Naive thymus-derived CD4-positive, alpha-beta T cell (primary cell): ENCODE measurements at regions not wholly inside any gene's neighbourhood (a gene's known extent, or its start where the extent isn't known, plus 50 kb on each side); places are given as distances from the start of the nearest gene placed in this dataset.

ENCODE experiments used
- ATAC-seq: fragments of 150-1000 bp; cut with Tn5 transposase; 2 replicates; pipeline ENCODE4 v1.10.0; 2021; ENCODE audit warnings: mild to moderate bottlenecking, moderate library complexity
- CTCF ChIA-PET: fragments of 350-600 bp; sonication (Branson Sonifier 250); formaldehyde crosslinking; loops from one replicate; lab custom pipeline; 2021; ENCODE audit warnings: antibody characterized with exemption; lab: Charles Lee
- POLR2A ChIA-PET: fragments of 350-600 bp; sonication (Branson Sonifier 250); formaldehyde crosslinking; loops from one replicate; lab custom pipeline; 2021; ENCODE audit warnings: antibody characterized with exemption, inconsistent platforms; lab: Charles Lee
- DNase-seq, 9 donors: peaks; one replicate each; pipeline versions ENCODE4 v3.0.0 to v3.0.0-alpha.2; 2020 to 2022; ENCODE audit warnings: mixed read lengths in 1 of 9
- H3K27ac ChIP-seq: one replicate; pipeline ENCODE4 v1.7.0; 2013; ENCODE audit warnings: mild to moderate bottlenecking, low read depth, low read length, moderate library complexity
- H3K27me3 ChIP-seq, 2 donors: one replicate each; pipeline ENCODE4 v1.7.0; 2013; ENCODE audit warnings: low read length in 2 of 2, mild to moderate bottlenecking in 2 of 2, moderate library complexity in 2 of 2; ENCODE audit not compliant: control insufficient read depth in 2 of 2, insufficient read depth in 2 of 2
- H3K36me3 ChIP-seq, 3 experiments: 1 replicate in 2 of 3; 2 replicates in 1 of 3; pipeline ENCODE4 v1.7.0; 2013; ENCODE audit warnings: low read length in 3 of 3, mild to moderate bottlenecking in 3 of 3, moderate library complexity in 1 of 3; ENCODE audit not compliant: insufficient read depth in 3 of 3, control insufficient read depth in 2 of 3
- H3K4me1 ChIP-seq, 2 donors: one replicate each; pipeline ENCODE4 v1.7.0; 2013; ENCODE audit warnings: low read length in 2 of 2, mild to moderate bottlenecking in 2 of 2, moderate library complexity in 1 of 2; ENCODE audit not compliant: control insufficient read depth in 2 of 2, insufficient read depth in 2 of 2
- H3K4me3 ChIP-seq: 2 replicates; pipeline ENCODE4 v1.7.0; 2013; ENCODE audit warnings: mild to moderate bottlenecking, low read length
- H3K9me3 ChIP-seq, 3 experiments: 1 replicate in 2 of 3; 2 replicates in 1 of 3; pipeline ENCODE4 v1.7.0; 2013; ENCODE audit warnings: low read length in 3 of 3; ENCODE audit not compliant: control insufficient read depth in 2 of 3
- H3K27ac Mint-ChIP-seq, 9 donors: one replicate each; pipeline ENCODE4 v1.8.0; 2020 to 2022; ENCODE audit warnings: mixed read lengths in 9 of 9, mild to moderate bottlenecking in 8 of 9, moderate library complexity in 5 of 9, inconsistent platforms in 2 of 9
- H3K27me3 Mint-ChIP-seq, 5 donors: one replicate each; pipeline ENCODE4 v1.8.0; 2021 to 2022; ENCODE audit warnings: mixed read lengths in 5 of 5, mild to moderate bottlenecking in 1 of 5
- H3K36me3 Mint-ChIP-seq, 5 donors: one replicate each; pipeline ENCODE4 v1.8.0; 2020 to 2022; ENCODE audit warnings: mixed read lengths in 5 of 5, mild to moderate bottlenecking in 3 of 5, inconsistent platforms in 1 of 5
- H3K4me1 Mint-ChIP-seq, 7 donors: one replicate each; pipeline ENCODE4 v1.8.0; 2020 to 2022; ENCODE audit warnings: mixed read lengths in 7 of 7, mild to moderate bottlenecking in 3 of 7, inconsistent platforms in 1 of 7
- H3K4me3 Mint-ChIP-seq, 10 donors: one replicate each; pipeline ENCODE4 v1.8.0; 2020 to 2022; ENCODE audit warnings: mild to moderate bottlenecking in 10 of 10, mixed read lengths in 10 of 10, moderate library complexity in 6 of 10, inconsistent platforms in 2 of 10
- H3K9me3 Mint-ChIP-seq, 11 donors: one replicate each; pipeline ENCODE4 v1.8.0; 2020 to 2022; ENCODE audit warnings: mixed read lengths in 11 of 11, mild to moderate bottlenecking in 4 of 11, inconsistent platforms in 1 of 11, moderate library complexity in 1 of 11
- intact Hi-C, 2 donors: fragments of 100-400 bp; cut with micrococcal nuclease; formaldehyde crosslinking; loops; one replicate each; pipeline ENCODE4 v1.15.1; 2023

- ChIA-PET POLR2A (no interaction called here), CTCF (no interaction called here)
- H3K4me3 ChIP-seq: no peak overlapping the region
- H3K4me1 Mint-ChIP-seq: peaks cover 0 to 3% (median 0%) of the 10 kb centered on the region in 7 donors
- no peak overlapping the region for H3K4me3 Mint-ChIP-seq
- no peaks in the 10 kb centered on the region for H3K9me3 ChIP-seq
- peaks cover 0 to 6% (median 0%) of the 10 kb centered on the region in 11 donors for H3K9me3 Mint-ChIP-seq
- no peak overlapping the region for H3K27ac Mint-ChIP-seq
- no peaks in the 10 kb centered on the region for H3K27me3 ChIP-seq
- intact Hi-C loops: no loop called here
- no peaks in the 10 kb centered on the region for H3K36me3 ChIP-seq
- H3K4me1 ChIP-seq: no peaks in the 10 kb centered on the region
- H3K36me3 Mint-ChIP-seq: no peaks in the 10 kb centered on the region
- H3K27ac ChIP-seq: no peak overlapping the region
- ATAC-seq: no peak
- H3K27me3 Mint-ChIP-seq: peaks cover 0 to 26% (median 20%) of the 10 kb centered on the region in 5 donors
- no peak for DNase-seq
Observed at GRCh38 chr1:37125295-37125694, 91.0 kb upstream of the GRIK3 start.

- Mint-ChIP-seq H3K27ac (no peak overlapping the region), H3K36me3 (no peaks in the 10 kb centered on the region), H3K27me3 (peaks cover 0 to 29% (median 20%) of the 10 kb centered on the region in 5 donors), H3K4me1 (peaks cover 0 to 3% (median 0%) of the 10 kb centered on the region in 7 donors), H3K9me3 (peaks cover 0 to 5% (median 0%) of the 10 kb centered on the region in 11 donors), H3K4me3 (no peak overlapping the region)
- H3K27ac ChIP-seq: no peak overlapping the region
- ATAC-seq: no peak
- H3K4me3 ChIP-seq: no peak overlapping the region
- intact Hi-C loops: no loop called here
- H3K27me3 ChIP-seq: no peaks in the 10 kb centered on the region
- POLR2A ChIA-PET: no interaction called here
- H3K4me1 ChIP-seq: no peaks in the 10 kb centered on the region
- no peaks in the 10 kb centered on the region for H3K36me3 ChIP-seq
- DNase-seq: no peak
- no peaks in the 10 kb centered on the region for H3K9me3 ChIP-seq
- CTCF ChIA-PET: no interaction called here
Observed at GRCh38 chr1:37127254-37127748, 93.0 kb upstream of the GRIK3 start.

GRCh38 chr1:37128091-37128490 lies 93.8 kb upstream of the GRIK3 start:
- peaks cover 0 to 4% (median 0%) of the 10 kb centered on the region in 11 donors for H3K9me3 Mint-ChIP-seq
- H3K27ac Mint-ChIP-seq: no peak overlapping the region
- peaks cover 0 to 3% (median 0%) of the 10 kb centered on the region in 7 donors for H3K4me1 Mint-ChIP-seq
- no peak overlapping the region for H3K4me3 Mint-ChIP-seq
- no peak overlapping the region for H3K27ac ChIP-seq
- H3K9me3 ChIP-seq: no peaks in the 10 kb centered on the region
- H3K4me3 ChIP-seq: no peak overlapping the region
- H3K36me3 Mint-ChIP-seq: no peaks in the 10 kb centered on the region
- ChIA-PET POLR2A (no interaction called here), CTCF (no interaction called here)
- H3K27me3 ChIP-seq: no peaks in the 10 kb centered on the region
- DNase-seq: no peak
- intact Hi-C loops: no loop called here
- H3K27me3 Mint-ChIP-seq: peaks cover 0 to 33% (median 20%) of the 10 kb centered on the region in 5 donors
- no peaks in the 10 kb centered on the region for H3K4me1 ChIP-seq
- no peaks in the 10 kb centered on the region for H3K36me3 ChIP-seq
- ATAC-seq: no peak

- H3K4me1 Mint-ChIP-seq: peaks cover 0 to 3% (median 0%) of the 10 kb centered on the region in 7 donors
- H3K27ac Mint-ChIP-seq: no peak overlapping the region
- Histone ChIP-seq H3K9me3 (no peaks in the 10 kb centered on the region), H3K27me3 (no peaks in the 10 kb centered on the region), H3K4me1 (no peaks in the 10 kb centered on the region), H3K27ac (no peak overlapping the region), H3K4me3 (no peak overlapping the region), H3K36me3 (no peaks in the 10 kb centered on the region)
- no peaks in the 10 kb centered on the region for H3K36me3 Mint-ChIP-seq
- H3K9me3 Mint-ChIP-seq: peaks cover 0 to 8% (median 0%) of the 10 kb centered on the region in 11 donors
- ATAC-seq: no peak
- intact Hi-C loops: no loop called here
- no peak overlapping the region for H3K4me3 Mint-ChIP-seq
- no peak for DNase-seq
- ChIA-PET POLR2A (no interaction called here), CTCF (no interaction called here)
- H3K27me3 Mint-ChIP-seq: peaks cover 0 to 55% (median 35%) of the 10 kb centered on the region in 5 donors
Observed at GRCh38 chr1:37130221-37130948, 96.1 kb upstream of the GRIK3 start.

- DNase-seq (no peak), ATAC-seq (no peak)
- Histone ChIP-seq H3K4me3 (no peak overlapping the region), H3K27me3 (no peaks in the 10 kb centered on the region), H3K36me3 (no peaks in the 10 kb centered on the region), H3K4me1 (no peaks in the 10 kb centered on the region), H3K27ac (no peak overlapping the region), H3K9me3 (no peaks in the 10 kb centered on the region)
- intact Hi-C loops: no loop called here
- Mint-ChIP-seq H3K9me3 (peaks cover 0 to 8% (median 0%) of the 10 kb centered on the region in 11 donors), H3K27ac (no peak overlapping the region), H3K4me3 (no peak overlapping the region), H3K36me3 (no peaks in the 10 kb centered on the region), H3K27me3 (peaks cover 0 to 59% (median 43%) of the 10 kb centered on the region in 5 donors), H3K4me1 (peaks cover 0 to 3% (median 0%) of the 10 kb centered on the region in 7 donors)
- ChIA-PET POLR2A (no interaction called here), CTCF (no interaction called here)
Observed at GRCh38 chr1:37131281-37131680, 97.0 kb upstream of the GRIK3 start.

- ATAC-seq (no peak), DNase-seq (no peak)
- Histone ChIP-seq H3K9me3 (no peaks in the 10 kb centered on the region), H3K27ac (no peak overlapping the region), H3K27me3 (no peaks in the 10 kb centered on the region), H3K4me1 (no peaks in the 10 kb centered on the region), H3K36me3 (no peaks in the 10 kb centered on the region), H3K4me3 (no peak overlapping the region)
- Mint-ChIP-seq H3K27ac (no peak overlapping the region), H3K27me3 (peaks cover 0 to 61% (median 43%) of the 10 kb centered on the region in 5 donors), H3K4me1 (peaks cover 0 to 3% (median 0%) of the 10 kb centered on the region in 7 donors), H3K4me3 (no peak overlapping the region), H3K36me3 (no peaks in the 10 kb centered on the region), H3K9me3 (peaks cover 0 to 5% (median 0%) of the 10 kb centered on the region in 11 donors)
- intact Hi-C loops: no loop called here
- POLR2A ChIA-PET: no interaction called here
- CTCF ChIA-PET: no interaction called here
Observed at GRCh38 chr1:37133276-37134145, 99.2 kb upstream of the GRIK3 start.
